Duodenal mucosa (tissue), 2 donors: ENCODE measurements at regions not wholly inside any gene's neighbourhood (a gene's known extent, or its start where the extent isn't known, plus 50 kb on each side); places are given as distances from the start of the nearest gene placed in this dataset.

Experiments
- H3K27ac ChIP-seq: one replicate; pipeline ENCODE4 v1.7.0; 2013; ENCODE audit warnings: low read depth, low read length
- H3K27me3 ChIP-seq, 2 donors: one replicate each; pipeline ENCODE4 v1.7.0; 2013; ENCODE audit warnings: low read length in 2 of 2, control low read depth in 1 of 2; ENCODE audit not compliant: insufficient read depth in 2 of 2, control insufficient read depth in 1 of 2
- H3K36me3 ChIP-seq, 2 donors: one replicate each; pipeline ENCODE4 v1.7.0; 2013; ENCODE audit warnings: low read length in 2 of 2, control low read depth in 1 of 2; ENCODE audit not compliant: insufficient read depth in 2 of 2, control insufficient read depth in 1 of 2
- H3K4me1 ChIP-seq, 2 donors: one replicate each; pipeline ENCODE4 v1.7.0; 2013; ENCODE audit warnings: low read length in 2 of 2, control low read depth in 1 of 2; ENCODE audit not compliant: insufficient read depth in 2 of 2, control insufficient read depth in 1 of 2
- H3K4me3 ChIP-seq, 2 donors: one replicate each; pipeline ENCODE4 v1.7.0; 2013; ENCODE audit warnings: low read length in 2 of 2, low read depth in 1 of 2
- H3K9ac ChIP-seq, 2 donors: one replicate each; pipeline ENCODE4 v1.7.0; 2013; ENCODE audit warnings: low read length in 2 of 2, low read depth in 1 of 2
- H3K9me3 ChIP-seq, 2 donors: one replicate each; pipeline ENCODE4 v1.7.0; 2013; ENCODE audit warnings: low read length in 2 of 2, control low read depth in 1 of 2; ENCODE audit not compliant: control insufficient read depth in 1 of 2

DNA sequence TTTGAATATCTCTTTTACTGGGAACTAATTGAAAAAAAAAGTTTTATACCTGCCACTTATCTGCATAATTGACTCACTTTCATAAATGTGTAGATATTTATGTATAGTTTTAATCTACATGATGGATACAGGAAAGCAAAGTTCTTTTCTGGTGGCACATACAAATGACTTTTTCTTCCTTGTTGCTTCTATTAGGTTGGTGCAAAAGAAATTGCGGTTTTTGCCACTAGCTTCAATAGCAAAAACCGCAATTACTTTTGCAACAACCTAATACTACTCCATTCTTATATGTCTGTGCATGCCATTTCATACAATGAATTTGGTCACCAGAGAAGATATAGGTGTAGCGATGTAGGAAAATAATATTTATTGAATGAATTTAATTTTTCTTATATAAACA, 344.5 kb upstream of the PCDH20 start:
- H3K4me1 ChIP-seq, result no peaks in the 10 kb centered on the region
- H3K9ac ChIP-seq, result no peak overlapping the region
- H3K9me3 ChIP-seq, result peaks cover 0 to 5% of the 10 kb centered on the region in 2 donors
- no peak overlapping the region for H3K27ac ChIP-seq
- H3K27me3 ChIP-seq, result no peaks in the 10 kb centered on the region
- H3K36me3 ChIP-seq, result no peaks in the 10 kb centered on the region
- H3K4me3 ChIP-seq, result no peak overlapping the region

DNA sequence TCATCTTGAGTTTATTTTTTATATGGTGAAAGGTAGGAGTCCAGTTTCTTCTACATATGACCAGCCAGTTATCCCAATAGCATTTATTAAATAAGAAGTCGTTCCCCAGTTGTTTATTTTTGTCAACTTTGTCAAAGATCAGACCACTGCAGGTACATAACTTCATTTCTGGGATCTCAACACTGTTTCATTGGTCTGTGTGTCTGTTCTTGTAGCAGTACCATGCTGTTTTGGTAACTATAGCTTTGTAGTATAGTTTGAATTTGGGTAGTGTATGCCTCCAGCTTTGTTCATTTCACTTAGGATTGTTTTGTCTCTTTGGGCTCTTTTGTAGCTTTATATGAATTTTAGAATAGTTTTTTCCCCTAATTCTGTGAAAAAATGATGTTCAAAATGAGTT, 340.4 kb upstream of the PCDH20 start:
- Histone ChIP-seq H3K4me1 (no peaks in the 10 kb centered on the region), H3K27me3 (no peaks in the 10 kb centered on the region), H3K9me3 (peaks cover 0 to 5% of the 10 kb centered on the region in 2 donors), H3K27ac (no peak overlapping the region), H3K36me3 (no peaks in the 10 kb centered on the region), H3K4me3 (no peak overlapping the region), H3K9ac (no peak overlapping the region)

DNA sequence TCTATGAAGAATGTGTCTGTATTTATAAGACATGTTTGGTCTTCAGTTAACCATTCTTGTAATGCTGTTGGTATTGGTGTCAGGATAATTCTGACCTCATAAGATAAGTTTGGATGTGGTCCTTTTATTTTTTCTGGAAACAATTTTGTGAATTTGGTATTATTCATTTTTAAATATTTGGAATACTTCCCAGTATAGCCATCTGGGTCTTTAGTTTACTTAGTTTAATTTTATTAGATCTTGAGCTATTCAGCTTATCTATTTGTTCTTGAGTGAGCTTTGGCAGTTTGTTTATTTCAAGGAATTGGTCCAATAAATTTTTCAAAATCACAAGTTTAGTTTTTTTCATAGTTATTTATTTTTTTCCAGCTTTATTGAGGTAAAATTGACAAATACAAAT, 335.4 kb upstream of the PCDH20 start:
- Histone ChIP-seq H3K9me3 (peaks cover 0 to 3% of the 10 kb centered on the region in 2 donors), H3K36me3 (no peaks in the 10 kb centered on the region), H3K27me3 (no peaks in the 10 kb centered on the region), H3K4me3 (no peak overlapping the region), H3K27ac (no peak overlapping the region), H3K4me1 (no peaks in the 10 kb centered on the region), H3K9ac (no peak overlapping the region)

DNA sequence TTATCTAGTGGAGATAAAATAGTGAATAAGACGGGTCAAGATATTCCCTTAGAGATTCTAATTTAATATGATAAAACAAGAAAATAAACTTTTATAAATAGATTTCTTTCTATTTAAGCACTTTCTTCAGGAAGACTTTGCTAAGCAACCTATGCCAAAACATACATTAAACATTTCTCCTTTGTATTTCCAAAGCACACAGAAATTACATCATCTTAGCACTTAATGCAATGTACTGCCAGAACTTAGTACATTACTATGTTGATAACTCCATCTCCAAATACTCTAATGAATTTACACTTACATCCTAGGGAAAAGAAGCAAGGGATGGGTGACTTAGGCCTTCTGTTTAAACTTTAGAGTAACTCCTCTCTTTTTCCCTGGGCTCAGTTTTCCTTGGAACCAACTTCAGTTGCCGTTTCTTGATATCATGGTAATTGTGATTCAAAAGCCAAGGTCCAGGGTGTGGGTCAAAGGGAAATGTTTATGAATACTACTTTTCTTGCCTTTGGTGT, 322.6 kb upstream of the PCDH20 start:
- Histone ChIP-seq H3K27me3 (no peaks in the 10 kb centered on the region), H3K9ac (no peak overlapping the region), H3K36me3 (no peaks in the 10 kb centered on the region), H3K27ac (no peak overlapping the region), H3K9me3 (no peaks in the 10 kb centered on the region), H3K4me1 (no peaks in the 10 kb centered on the region), H3K4me3 (no peak overlapping the region)

DNA sequence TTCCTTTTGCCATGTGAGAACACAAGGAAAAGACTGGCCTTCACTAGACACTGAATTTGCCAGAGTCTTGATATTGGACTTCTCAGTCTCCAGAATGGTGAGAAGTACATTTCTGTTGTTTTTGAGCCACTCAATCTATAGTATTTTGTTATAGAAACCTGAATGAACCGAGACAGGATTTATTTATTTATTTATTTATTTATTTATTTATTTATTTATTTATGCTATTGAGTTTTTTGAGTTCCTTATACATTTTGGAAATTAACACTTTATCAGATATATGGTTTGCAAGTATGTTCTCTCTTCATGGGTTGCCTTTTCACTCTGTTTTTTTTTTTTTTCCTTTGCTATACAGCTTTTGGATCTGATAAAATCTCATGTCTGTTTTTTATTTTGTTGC, 319.0 kb upstream of the PCDH20 start:
- H3K36me3 ChIP-seq, result no peaks in the 10 kb centered on the region
- no peak overlapping the region for H3K27ac ChIP-seq

DNA sequence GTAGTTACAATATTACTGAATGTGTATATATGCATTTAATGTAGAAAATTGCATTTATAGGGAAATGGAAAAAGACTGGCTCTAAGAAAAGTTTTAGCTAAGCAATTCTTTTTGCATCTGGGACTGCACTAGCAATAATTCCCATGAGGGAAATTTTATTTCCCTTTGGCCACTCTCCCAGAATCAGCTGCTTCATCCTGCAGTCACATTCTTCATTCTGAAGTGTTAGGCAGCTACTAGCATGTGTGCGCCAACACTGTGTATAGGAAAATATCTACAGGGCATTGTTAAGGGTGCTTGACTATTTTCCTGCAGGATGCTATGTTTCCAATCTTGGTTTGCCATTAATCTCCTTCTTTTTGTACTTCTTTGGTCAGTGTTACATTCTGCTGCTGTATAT, 312.8 kb upstream of the PCDH20 start:
- no peaks in the 10 kb centered on the region for H3K4me1 ChIP-seq
- H3K4me3 ChIP-seq, result no peak overlapping the region
- H3K36me3 ChIP-seq, result no peaks in the 10 kb centered on the region
- no peaks in the 10 kb centered on the region for H3K27me3 ChIP-seq
- H3K9ac ChIP-seq, result no peak overlapping the region
- no peaks in the 10 kb centered on the region for H3K9me3 ChIP-seq
- no peak overlapping the region for H3K27ac ChIP-seq

More for the DNA sequence above, 319.0 kb upstream of the PCDH20 start:
- no peaks in the 10 kb centered on the region for H3K27me3 ChIP-seq
- H3K4me3 ChIP-seq, result no peak overlapping the region
- H3K9me3 ChIP-seq, result no peaks in the 10 kb centered on the region
- H3K4me1 ChIP-seq, result no peaks in the 10 kb centered on the region
- H3K9ac ChIP-seq, result no peak overlapping the region

DNA sequence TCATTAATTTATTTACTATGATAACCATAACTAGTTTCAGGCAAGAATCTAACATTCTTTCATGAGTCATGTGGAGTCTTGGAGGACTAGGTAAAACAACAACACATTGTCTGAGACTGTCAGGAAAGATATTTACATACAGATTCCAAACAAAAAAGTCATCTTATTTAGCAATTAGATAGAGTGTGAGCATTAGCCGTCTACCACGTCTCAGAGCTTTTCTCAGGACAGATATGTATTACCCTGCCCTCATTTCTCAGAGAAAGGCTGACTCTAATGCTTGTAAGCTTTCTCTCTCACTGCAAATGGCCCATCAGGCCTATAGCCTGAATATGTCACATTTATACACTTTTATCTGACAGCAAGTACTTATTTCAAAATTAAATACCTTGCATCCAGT, 312.1 kb upstream of the PCDH20 start:
- no peaks in the 10 kb centered on the region for H3K9me3 ChIP-seq
- H3K9ac ChIP-seq, result no peak overlapping the region
- H3K27ac ChIP-seq, result no peak overlapping the region
- no peaks in the 10 kb centered on the region for H3K4me1 ChIP-seq
- H3K27me3 ChIP-seq, result no peaks in the 10 kb centered on the region
- no peaks in the 10 kb centered on the region for H3K36me3 ChIP-seq
- no peak overlapping the region for H3K4me3 ChIP-seq

DNA sequence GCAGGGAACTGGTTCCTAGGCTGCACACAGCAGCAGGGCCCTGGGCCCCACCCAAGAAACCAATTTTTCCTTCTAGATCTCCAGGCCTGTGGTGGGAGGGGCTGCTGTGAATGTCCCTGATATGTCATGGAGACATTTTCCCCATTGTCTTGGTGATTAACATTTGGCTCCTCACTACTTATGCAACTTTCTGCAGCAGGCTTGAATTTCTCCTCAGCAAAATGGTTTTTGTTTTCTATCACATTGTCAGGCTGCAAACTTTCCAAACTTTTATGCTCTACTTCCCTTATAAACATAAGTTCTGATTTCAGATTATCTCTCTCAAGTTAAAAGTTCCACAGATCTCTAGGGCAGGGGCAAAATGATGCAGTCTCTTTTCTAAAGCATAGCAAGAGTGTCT, 310.2 kb upstream of the PCDH20 start:
- Histone ChIP-seq H3K4me3 (no peak overlapping the region), H3K4me1 (no peaks in the 10 kb centered on the region), H3K9ac (no peak overlapping the region), H3K9me3 (no peaks in the 10 kb centered on the region), H3K36me3 (no peaks in the 10 kb centered on the region), H3K27ac (no peak overlapping the region), H3K27me3 (no peaks in the 10 kb centered on the region)

DNA sequence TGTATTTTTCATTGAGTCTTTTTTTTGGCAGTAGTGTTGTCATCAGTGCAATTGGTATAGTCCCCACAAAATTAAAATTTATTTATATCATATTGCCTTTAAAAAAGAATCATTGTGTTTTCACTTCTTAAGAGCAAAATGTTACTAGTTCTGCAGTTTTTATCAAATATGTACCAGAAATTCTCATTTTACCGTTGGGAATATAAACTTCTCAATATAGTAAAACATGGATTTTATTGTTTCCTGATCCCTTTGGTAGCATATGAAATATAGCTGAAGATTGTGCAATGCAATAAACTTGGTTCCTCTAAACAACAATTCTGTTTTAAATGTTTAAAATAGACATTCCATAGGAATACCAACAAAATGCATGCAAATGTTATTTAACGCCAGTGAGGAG, 306.5 kb upstream of the PCDH20 start:
- Histone ChIP-seq H3K4me1 (no peaks in the 10 kb centered on the region), H3K9ac (no peak overlapping the region), H3K4me3 (no peak overlapping the region), H3K9me3 (no peaks in the 10 kb centered on the region), H3K36me3 (no peaks in the 10 kb centered on the region), H3K27ac (no peak overlapping the region), H3K27me3 (no peaks in the 10 kb centered on the region)

DNA sequence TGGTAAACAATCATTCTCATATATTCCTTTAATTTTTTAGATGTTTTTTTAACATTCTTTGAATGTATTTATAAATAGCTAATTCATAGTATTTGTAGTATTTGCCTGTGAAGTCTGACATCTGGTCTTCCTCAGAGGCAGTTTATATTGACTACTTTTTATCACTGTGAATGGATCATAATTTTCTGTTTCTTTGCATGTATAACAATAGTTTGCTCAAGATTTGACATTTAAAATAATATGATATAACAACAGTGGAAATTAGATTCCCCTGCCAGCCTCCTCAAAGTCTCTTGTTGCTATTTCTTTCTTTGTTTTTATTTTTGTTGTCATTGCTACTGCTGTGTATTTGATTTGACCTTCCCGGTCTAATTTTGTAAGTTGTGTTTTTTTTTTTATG, 297.0 kb upstream of the PCDH20 start:
- Histone ChIP-seq H3K4me3 (no peak overlapping the region), H3K9me3 (no peaks in the 10 kb centered on the region), H3K36me3 (no peaks in the 10 kb centered on the region), H3K4me1 (no peaks in the 10 kb centered on the region), H3K9ac (no peak overlapping the region), H3K27me3 (no peaks in the 10 kb centered on the region), H3K27ac (no peak overlapping the region)

DNA sequence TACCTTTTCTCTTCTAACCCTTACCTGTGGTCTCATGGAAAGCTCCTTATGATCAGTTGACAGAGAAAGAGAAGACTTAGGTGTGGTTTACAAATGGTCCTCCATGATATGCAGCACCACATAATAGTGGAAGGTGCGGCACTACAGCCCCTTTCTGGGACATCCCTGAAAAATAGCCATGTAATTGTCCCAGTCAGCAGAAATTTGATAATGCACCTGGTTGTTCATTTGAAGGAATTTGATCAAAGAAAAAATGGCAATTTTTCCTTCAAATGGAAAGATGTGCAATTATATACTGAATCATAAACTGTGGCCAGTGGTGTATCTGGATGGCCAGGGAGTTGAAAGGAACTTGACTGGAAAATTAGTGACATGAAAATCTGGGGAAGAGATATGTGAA, 293.6 kb upstream of the PCDH20 start:
- no peak overlapping the region for H3K27ac ChIP-seq
- no peaks in the 10 kb centered on the region for H3K4me1 ChIP-seq
- H3K4me3 ChIP-seq, result no peak overlapping the region
- no peak overlapping the region for H3K9ac ChIP-seq
- peaks cover 0 to 4% of the 10 kb centered on the region in 2 donors for H3K9me3 ChIP-seq
- H3K36me3 ChIP-seq, result no peaks in the 10 kb centered on the region
- no peaks in the 10 kb centered on the region for H3K27me3 ChIP-seq
